Progenitor cell of endocrine pancreas (in vitro differentiated cells): ENCODE measurements at regions not wholly inside any gene's neighbourhood (a gene's known extent, or its start where the extent isn't known, plus 50 kb on each side); places are given as distances from the start of the nearest gene placed in this dataset.
A peak's percentile ranks its signal among the peaks of the same experiment; 100 is the strongest.
"Not testable (repeated sequence)": the region's sequence is repeated elsewhere in the genome, so short reads cannot be mapped to it uniquely, and the experiment has no call there.

Experiments
- DNase-seq: peaks from one replicate; pipeline ENCODE4 v3.0.0; 2021; ENCODE audit warnings: low spot score; ENCODE audit not compliant: unreplicated experiment
- H3K27ac Mint-ChIP-seq: 2 replicates; pipeline ENCODE4 v1.8.0; 2021; ENCODE audit warnings: mild to moderate bottlenecking, moderate library complexity, mixed read lengths
- H3K27me3 Mint-ChIP-seq: 2 replicates; pipeline ENCODE4 v1.8.0; 2021; ENCODE audit warnings: mixed read lengths
- H3K36me3 Mint-ChIP-seq: 2 replicates; pipeline ENCODE4 v1.8.0; 2022; ENCODE audit warnings: mixed read lengths; ENCODE audit not compliant: insufficient read depth
- H3K4me1 Mint-ChIP-seq: 2 replicates; pipeline ENCODE4 v1.8.0; 2021; ENCODE audit warnings: low read depth, mixed read lengths
- H3K4me3 Mint-ChIP-seq: 2 replicates; pipeline ENCODE4 v1.8.0; 2021; ENCODE audit warnings: low read depth, mild to moderate bottlenecking, moderate library complexity, mixed read lengths
- H3K9me3 Mint-ChIP-seq: 2 replicates; pipeline ENCODE4 v1.8.0; 2021; ENCODE audit warnings: low read depth, mixed read lengths
- CTCF ChIP-seq: fragments of 200-600 bp; sonication (generic); IDR thresholded peaks from one replicate; pipeline ENCODE4 v1.5.0; 2021; ENCODE audit warnings: antibody characterized with exemption, mild to moderate bottlenecking; ENCODE audit not compliant: unreplicated experiment

- no peak overlapping the region for H3K4me3 Mint-ChIP-seq
- no peaks in the 10 kb centered on the region for H3K36me3 Mint-ChIP-seq
- H3K9me3 Mint-ChIP-seq: no peaks in the 10 kb centered on the region
- H3K27ac Mint-ChIP-seq: no peak overlapping the region
- no peak for TF ChIP-seq CTCF
- peaks cover 18% of the 10 kb centered on the region for H3K4me1 Mint-ChIP-seq
- DNase-seq: no peak
- H3K27me3 Mint-ChIP-seq: peaks cover 7% of the 10 kb centered on the region
Measured at GRCh38 chr3:72270072-72270681, 485.2 kb upstream of the PROK2 start.

GRCh38 chr3:72269475-72269874 is 484.5 kb upstream of the PROK2 start:
- Mint-ChIP-seq H3K9me3 (no peaks in the 10 kb centered on the region), H3K4me1 (peaks cover 13% of the 10 kb centered on the region), H3K27me3 (peaks cover 7% of the 10 kb centered on the region), H3K27ac (no peak overlapping the region), H3K4me3 (no peak overlapping the region), H3K36me3 (no peaks in the 10 kb centered on the region)
- DNase-seq: no peak
- TF ChIP-seq CTCF: no peak

- H3K4me1 Mint-ChIP-seq, H3K27ac Mint-ChIP-seq, H3K36me3 Mint-ChIP-seq, DNase-seq, H3K27me3 Mint-ChIP-seq, H3K4me3 Mint-ChIP-seq, H3K9me3 Mint-ChIP-seq: not testable (repeated sequence)
Measured at GRCh38 chr3:72266921-72267524, 482.1 kb upstream of the PROK2 start.

- Mint-ChIP-seq H3K36me3 (no peaks in the 10 kb centered on the region), H3K27ac (no peak overlapping the region), H3K27me3 (peaks cover 5% of the 10 kb centered on the region), H3K4me3 (no peak overlapping the region), H3K4me1 (no peaks in the 10 kb centered on the region), H3K9me3 (no peaks in the 10 kb centered on the region)
- no peak for DNase-seq
- no peak for TF ChIP-seq CTCF
Measured at GRCh38 chr3:72266016-72266370, 481.0 kb upstream of the PROK2 start.

GRCh38 chr3:72265256-72266015 is 480.5 kb upstream of the PROK2 start:
- no peaks in the 10 kb centered on the region for H3K4me1 Mint-ChIP-seq
- peaks cover 9% of the 10 kb centered on the region for H3K27me3 Mint-ChIP-seq
- peak; percentile 41 for TF ChIP-seq CTCF
- H3K27ac Mint-ChIP-seq: no peak overlapping the region
- H3K4me3 Mint-ChIP-seq: no peak overlapping the region
- H3K36me3 Mint-ChIP-seq: no peaks in the 10 kb centered on the region
- no peaks in the 10 kb centered on the region for H3K9me3 Mint-ChIP-seq
- no peak for DNase-seq
